Upper lobe of right lung (tissue), 1 donor: ENCODE measurements at regions not wholly inside any gene's neighbourhood (a gene's known extent, or its start where the extent isn't known, plus 50 kb on each side); places are given as distances from the start of the nearest gene placed in this dataset.

Experiments
- ATAC-seq: fragments of 200-7000 bp; cut with Tn5 transposase; one replicate; pipeline ENCODE4 v1.9.1; 2020; ENCODE audit warnings: mild to moderate bottlenecking, moderate library complexity
- DNase-seq: peaks from one replicate; pipeline ENCODE4 v3.0.0-alpha.2; 2020
- H3K27ac ChIP-seq: fragments of 200-600 bp; one replicate; pipeline ENCODE4 v1.8.0; 2022
- H3K27me3 ChIP-seq: fragments of 200-600 bp; one replicate; pipeline ENCODE4 v1.8.0; 2022; ENCODE audit warnings: mild to moderate bottlenecking
- H3K36me3 ChIP-seq: fragments of 200-600 bp; one replicate; pipeline ENCODE4 v1.8.0; 2022
- H3K4me1 ChIP-seq: fragments of 200-600 bp; one replicate; pipeline ENCODE4 v1.8.0; 2022
- H3K4me3 ChIP-seq: fragments of 200-600 bp; one replicate; pipeline ENCODE4 v1.8.0; 2022; ENCODE audit warnings: mild to moderate bottlenecking
- H3K9me3 ChIP-seq: fragments of 200-600 bp; one replicate; pipeline ENCODE4 v1.8.0; 2022
- CTCF ChIP-seq: fragments of 200-600 bp; IDR thresholded peaks from one replicate; pipeline ENCODE4 v1.8.0; 2022; ENCODE audit warnings: antibody characterized with exemption
- intact Hi-C: fragments of 100-400 bp; cut with DNase I; formaldehyde crosslinking; loops from one replicate; pipeline ENCODE4 v1.11.0; 2022
- donor health status: DM: no; HTN: yes; CAD: no; lungs with severe emphysema.

GRCh38 chr5:51652980-51653379 is 269.7 kb downstream of the ISL1 start:
- no peak for TF ChIP-seq CTCF
- H3K4me3 ChIP-seq: no peak overlapping the region
- no peak for ATAC-seq
- no peak for DNase-seq
- intact Hi-C loops: no loop called here
- no peaks in the 10 kb centered on the region for H3K27me3 ChIP-seq
- H3K9me3 ChIP-seq: no peaks in the 10 kb centered on the region
- no peak overlapping the region for H3K27ac ChIP-seq
- no peaks in the 10 kb centered on the region for H3K36me3 ChIP-seq
- H3K4me1 ChIP-seq: no peaks in the 10 kb centered on the region

DNA sequence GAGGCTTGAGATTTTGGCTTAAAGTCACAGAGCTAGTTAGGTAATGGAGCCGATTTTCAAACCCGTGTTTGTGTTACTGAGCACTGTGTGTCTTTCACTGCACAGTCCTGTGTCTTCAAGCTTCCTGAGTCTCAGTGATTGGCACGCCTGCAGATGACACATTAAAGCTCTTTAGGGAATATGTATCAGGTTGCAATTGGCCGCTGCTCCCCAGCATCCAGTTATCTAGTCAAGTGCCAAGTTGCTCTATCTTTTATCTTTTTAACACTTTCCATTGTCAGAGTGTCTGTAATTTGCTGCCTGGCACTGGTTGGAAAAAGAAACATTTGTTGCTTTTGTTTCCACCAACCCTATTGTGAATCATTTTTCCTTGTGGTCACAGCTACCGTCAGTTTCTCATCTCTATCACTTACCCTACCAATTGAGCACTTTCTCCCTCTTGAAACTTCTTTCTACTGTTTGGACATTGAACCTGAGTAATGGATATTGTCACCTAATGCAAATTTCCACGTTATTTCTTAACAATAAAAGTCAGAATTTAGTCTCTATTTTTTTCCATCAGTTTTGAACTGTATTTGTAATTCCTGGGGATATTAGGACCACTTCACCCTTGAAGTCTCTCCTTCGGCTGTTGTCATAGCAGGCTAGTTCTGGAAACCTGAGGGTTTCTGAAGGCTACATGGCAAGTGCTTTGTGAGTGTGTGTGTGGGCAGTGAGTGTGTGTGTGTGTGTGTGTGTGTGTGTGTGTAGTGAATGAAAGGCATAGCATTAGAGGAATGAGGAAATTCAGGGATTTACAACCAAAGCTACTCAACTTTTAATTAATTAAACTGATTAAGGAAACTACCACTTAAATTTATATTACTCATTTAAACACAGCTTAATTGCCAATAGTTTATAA is 274.3 kb downstream of the ISL1 start:
- Histone ChIP-seq H3K4me1 (no peaks in the 10 kb centered on the region), H3K27ac (no peak overlapping the region), H3K9me3 (no peaks in the 10 kb centered on the region), H3K27me3 (no peaks in the 10 kb centered on the region), H3K4me3 (no peak overlapping the region), H3K36me3 (no peaks in the 10 kb centered on the region)
- no peak for TF ChIP-seq CTCF
- DNase-seq (no peak), ATAC-seq (no peak)
- intact Hi-C loops: no loop called here

DNA sequence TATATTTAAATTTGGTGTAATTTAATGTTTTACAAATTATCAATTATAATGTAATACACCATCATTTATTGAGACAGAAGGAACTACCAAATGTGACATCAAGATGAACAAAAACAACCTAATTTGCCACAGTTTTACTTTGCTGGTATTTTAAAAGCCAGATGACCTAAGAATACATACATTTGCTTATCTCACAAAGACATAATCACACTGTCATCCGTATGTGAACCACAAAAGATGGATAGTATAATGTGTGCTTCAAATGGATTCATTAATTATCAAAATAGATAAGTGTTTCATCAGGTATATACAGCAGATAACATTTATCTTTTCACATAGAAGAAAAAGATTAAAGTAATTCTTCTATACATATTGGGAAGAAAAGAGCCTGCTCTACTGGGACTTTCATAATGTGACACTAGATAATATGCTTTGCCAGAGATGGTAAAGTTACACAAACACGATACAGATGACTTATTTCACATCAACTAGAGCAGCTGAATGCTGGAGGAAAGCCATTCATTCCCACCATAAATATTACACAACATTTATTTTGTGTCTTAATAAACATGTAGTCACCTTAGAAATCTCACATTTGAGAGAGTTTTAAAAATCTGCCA is 278.5 kb downstream of the ISL1 start:
- intact Hi-C loops: no loop called here
- no peaks in the 10 kb centered on the region for H3K36me3 ChIP-seq
- no peaks in the 10 kb centered on the region for H3K27me3 ChIP-seq
- H3K27ac ChIP-seq: no peak overlapping the region
- H3K4me3 ChIP-seq: no peak overlapping the region
- no peak for ATAC-seq
- no peaks in the 10 kb centered on the region for H3K9me3 ChIP-seq
- DNase-seq: no peak
- H3K4me1 ChIP-seq: no peaks in the 10 kb centered on the region
- no peak for TF ChIP-seq CTCF

GRCh38 chr5:51664491-51665250 is 281.4 kb downstream of the ISL1 start:
- no peak for DNase-seq
- H3K36me3 ChIP-seq: no peaks in the 10 kb centered on the region
- ATAC-seq: no peak
- TF ChIP-seq CTCF: no peak
- no peaks in the 10 kb centered on the region for H3K4me1 ChIP-seq
- no peaks in the 10 kb centered on the region for H3K27me3 ChIP-seq
- H3K9me3 ChIP-seq: no peaks in the 10 kb centered on the region
- H3K27ac ChIP-seq: no peak overlapping the region
- intact Hi-C loops: no loop called here
- no peak overlapping the region for H3K4me3 ChIP-seq

DNA sequence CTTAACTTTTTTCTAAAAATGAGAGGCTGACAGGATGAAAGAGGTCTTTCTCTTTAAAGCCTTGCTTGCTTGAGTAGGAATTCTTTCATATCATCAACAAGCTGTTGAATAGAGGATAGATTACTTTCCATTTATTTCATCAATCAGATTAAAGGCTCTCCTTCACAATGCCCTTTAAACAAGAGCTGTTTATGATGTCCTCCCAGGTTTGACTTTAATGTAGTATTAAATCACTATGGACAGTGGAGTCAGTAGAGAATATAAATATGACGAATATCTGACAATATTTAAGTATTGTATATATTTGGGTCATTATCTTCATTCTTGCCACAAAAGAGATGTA is 282.0 kb downstream of the ISL1 start:
- intact Hi-C loops: no loop called here
- ATAC-seq: no peak
- DNase-seq: no peak
- no peak overlapping the region for H3K4me3 ChIP-seq
- no peaks in the 10 kb centered on the region for H3K27me3 ChIP-seq
- no peak for TF ChIP-seq CTCF
- H3K4me1 ChIP-seq: no peaks in the 10 kb centered on the region
- H3K9me3 ChIP-seq: no peaks in the 10 kb centered on the region
- no peak overlapping the region for H3K27ac ChIP-seq
- no peaks in the 10 kb centered on the region for H3K36me3 ChIP-seq
